GM19238 (cell line): ENCODE measurements at regions not wholly inside any gene's neighbourhood (a gene's known extent, or its start where the extent isn't known, plus 50 kb on each side); places are given as distances from the start of the nearest gene placed in this dataset.

Experiments
- DNase-seq: peaks from one replicate; pipeline ENCODE4 v3.0.0; 2011; ENCODE audit warnings: low spot score; ENCODE audit not compliant: insufficient read length

GRCh38 chr6:22091424-22091948 lies 205.3 kb downstream of the PRL start:
- DNase-seq: no peak

- DNase-seq: no peak
Measured at GRCh38 chr6:22095836-22096235, 201.0 kb downstream of the PRL start.

- no peak for DNase-seq
Measured at GRCh38 chr6:22098601-22099031, 198.2 kb downstream of the PRL start.

- no peak for DNase-seq
Measured at GRCh38 chr6:22099231-22099630, 197.6 kb downstream of the PRL start.

GRCh38 chr6:22099923-22100322 lies 196.9 kb downstream of the PRL start:
- DNase-seq: no peak

GRCh38 chr6:22101163-22101562 lies 195.7 kb downstream of the PRL start:
- DNase-seq: no peak

- DNase-seq: peak; percentile 1
Measured at GRCh38 chr6:22102671-22103070, 194.2 kb downstream of the PRL start.

- DNase-seq: no peak
Measured at GRCh38 chr6:22106451-22106850, 190.4 kb downstream of the PRL start.

GRCh38 chr6:22106961-22107360 lies 189.9 kb downstream of the PRL start:
- no peak for DNase-seq

GRCh38 chr6:22108199-22108598 lies 188.6 kb downstream of the PRL start:
- DNase-seq: no peak

GRCh38 chr6:22110061-22110460 lies 186.8 kb downstream of the PRL start:
- no peak for DNase-seq

- no peak for DNase-seq
Measured at GRCh38 chr6:22112461-22112860, 184.4 kb downstream of the PRL start.

GRCh38 chr6:22113026-22113766 lies 183.6 kb downstream of the PRL start:
- DNase-seq: no peak

GRCh38 chr6:22115559-22115958 lies 181.3 kb downstream of the PRL start:
- DNase-seq: no peak

- DNase-seq: no peak
Measured at GRCh38 chr6:22117631-22118030, 179.2 kb downstream of the PRL start.

- DNase-seq: no peak
Measured at GRCh38 chr6:22119500-22119899, 177.3 kb downstream of the PRL start.

- no peak for DNase-seq
Measured at GRCh38 chr6:22124756-22125155, 172.1 kb downstream of the PRL start.

GRCh38 chr6:22126910-22127309 lies 169.9 kb downstream of the PRL start:
- DNase-seq: no peak

- DNase-seq: no peak
Measured at GRCh38 chr6:22129751-22130150, 167.1 kb downstream of the PRL start.

- DNase-seq: no peak
Measured at GRCh38 chr6:22132656-22133055, 164.2 kb downstream of the PRL start.

GRCh38 chr6:22133357-22133756 lies 163.5 kb downstream of the PRL start:
- no peak for DNase-seq

- DNase-seq: no peak
Measured at GRCh38 chr6:22134308-22134707, 162.5 kb downstream of the PRL start.

GRCh38 chr6:22135395-22135794 lies 161.4 kb downstream of the PRL start:
- no peak for DNase-seq
